Activated CD4-positive, alpha-beta T cell treated with anti-CD3 and anti-CD28 coated beads, Interleukin-2, Interleukin-6, amounts not matched to agents 100 ng/mL and 50 ng/mL, durations not matched to agents 16 hours and 8 hours (primary cell): ENCODE measurements at regions not wholly inside any gene's neighbourhood (a gene's known extent, or its start where the extent isn't known, plus 50 kb on each side); places are given as distances from the start of the nearest gene placed in this dataset.

Experiments used
- DNase-seq: peaks from one replicate; pipeline ENCODE4 v3.0.0-alpha.2; 2020

- DNase-seq = no peak
Observed at GRCh38 chr5:166370928-166371690, 1920.3 kb upstream of the WWC1 start.

- DNase-seq = no peak
Observed at GRCh38 chr5:166373817-166374216, 1917.6 kb upstream of the WWC1 start.

- no peak for DNase-seq
Observed at GRCh38 chr5:166377756-166378155, 1913.7 kb upstream of the WWC1 start.

DNA sequence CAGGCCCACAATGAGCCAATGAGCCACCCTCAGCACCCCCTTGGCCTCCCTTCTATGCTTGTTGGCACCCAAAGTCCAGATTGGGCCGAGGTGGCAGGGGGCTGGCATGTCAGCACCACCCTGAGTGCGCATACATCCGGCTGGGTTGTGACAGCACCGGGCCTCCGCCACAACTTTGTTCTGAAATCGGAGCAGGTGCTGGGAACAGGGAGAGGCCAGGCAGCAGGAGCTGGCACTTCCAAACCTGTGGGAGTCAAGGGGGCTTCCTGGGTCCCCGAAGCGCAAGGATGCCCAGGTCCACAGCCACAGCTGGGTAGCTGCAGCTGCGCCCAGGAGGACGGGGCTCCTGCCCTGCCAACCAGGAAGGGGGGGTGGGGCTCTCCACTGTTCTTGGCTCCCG is 1911.9 kb upstream of the WWC1 start:
- DNase-seq = no peak

- DNase-seq = no peak
Observed at GRCh38 chr5:166382031-166382430, 1909.4 kb upstream of the WWC1 start.

- no peak for DNase-seq
Observed at GRCh38 chr5:166398131-166398530, 1893.3 kb upstream of the WWC1 start.

- no peak for DNase-seq
Observed at GRCh38 chr5:166399781-166400180, 1891.7 kb upstream of the WWC1 start.

- DNase-seq = no peak
Observed at GRCh38 chr5:166401391-166401790, 1890.1 kb upstream of the WWC1 start.

- no peak for DNase-seq
Observed at GRCh38 chr5:166412191-166412590, 1879.3 kb upstream of the WWC1 start.

DNA sequence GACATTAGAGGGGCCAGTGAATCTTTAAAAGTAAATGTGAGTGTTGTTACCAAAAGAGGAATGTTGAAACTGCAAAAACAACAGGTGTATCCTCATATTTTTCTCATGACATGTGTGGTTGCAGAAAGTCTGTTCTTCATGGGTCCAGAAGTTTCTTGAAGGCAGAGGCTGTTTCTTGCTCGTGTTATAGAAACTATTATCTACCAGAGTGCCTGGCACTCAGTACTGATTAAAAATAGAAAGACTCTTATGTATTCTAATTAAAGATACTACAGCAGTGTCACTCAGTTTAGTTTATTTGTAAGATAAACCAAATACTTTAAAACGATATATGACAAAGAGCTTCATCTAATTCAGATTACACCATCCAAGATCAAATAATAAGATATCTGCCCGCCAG is 1864.2 kb upstream of the WWC1 start:
- DNase-seq = no peak

DNA sequence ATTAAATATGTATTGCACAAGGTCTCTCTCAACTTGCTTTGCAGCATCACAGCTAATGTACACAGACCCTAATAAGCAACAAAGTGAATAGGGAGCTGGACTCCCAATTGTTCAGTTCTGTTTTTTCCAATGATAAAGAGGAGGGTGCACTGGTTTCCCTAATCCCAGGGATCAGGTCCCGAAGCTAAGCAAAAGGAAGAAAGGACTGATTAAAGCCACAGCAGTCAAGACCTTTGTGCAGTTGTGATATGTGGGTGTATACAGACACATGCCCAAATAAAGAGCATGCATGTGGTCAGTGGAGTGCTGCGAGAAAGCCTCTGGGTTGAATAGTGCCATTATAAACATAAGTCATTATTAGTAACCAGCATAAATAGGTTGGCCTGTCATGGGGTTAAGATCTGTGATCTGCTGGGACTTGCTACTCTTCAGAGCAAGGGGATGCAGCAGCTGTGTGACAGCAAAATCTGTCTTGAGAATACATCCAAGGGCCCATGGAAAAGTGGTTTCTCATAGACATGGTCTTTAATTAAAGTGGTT is 1863.1 kb upstream of the WWC1 start:
- no peak for DNase-seq

DNA sequence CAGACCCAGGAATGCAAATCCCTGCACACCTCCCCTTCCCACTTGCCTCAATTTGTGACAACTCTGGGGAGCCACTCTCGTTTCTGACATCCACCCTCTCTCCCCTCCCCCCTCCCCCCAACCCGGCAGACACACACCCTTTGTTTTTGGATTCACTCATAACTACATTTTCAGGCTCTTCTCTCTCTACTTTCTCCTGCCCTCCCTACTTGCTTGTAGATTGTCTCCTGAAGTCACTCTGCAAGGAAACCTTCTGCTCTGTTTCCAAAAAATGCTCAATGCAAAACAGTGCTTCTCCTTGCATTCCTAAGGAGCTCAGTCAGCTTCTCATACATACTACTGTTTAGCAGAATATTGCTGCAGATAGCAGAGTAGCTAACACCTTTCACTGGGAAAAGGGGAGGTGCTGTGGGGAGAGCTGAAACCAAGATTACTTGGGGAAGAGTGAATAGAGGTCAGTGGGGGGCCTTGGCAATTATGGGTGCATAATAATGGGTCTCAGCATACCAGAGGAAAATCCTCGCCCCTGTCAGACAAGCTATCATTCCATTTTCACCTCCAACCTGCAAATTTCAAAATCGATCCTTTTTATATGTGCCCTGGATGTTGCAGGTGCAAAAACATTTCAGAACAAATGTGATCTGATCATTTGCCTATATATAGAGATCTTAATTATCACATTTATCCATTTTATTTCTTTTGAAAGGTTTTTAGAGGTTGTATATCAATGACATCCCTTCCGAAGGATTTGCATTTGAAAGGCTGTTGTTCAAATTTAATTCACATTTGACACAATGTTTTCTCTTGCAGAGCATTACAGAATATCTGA is 1860.7 kb upstream of the WWC1 start:
- no peak for DNase-seq

GRCh38 chr5:166431456-166431855 is 1860.0 kb upstream of the WWC1 start:
- no peak for DNase-seq

GRCh38 chr5:166433679-166434078 is 1857.8 kb upstream of the WWC1 start:
- no peak for DNase-seq

DNA sequence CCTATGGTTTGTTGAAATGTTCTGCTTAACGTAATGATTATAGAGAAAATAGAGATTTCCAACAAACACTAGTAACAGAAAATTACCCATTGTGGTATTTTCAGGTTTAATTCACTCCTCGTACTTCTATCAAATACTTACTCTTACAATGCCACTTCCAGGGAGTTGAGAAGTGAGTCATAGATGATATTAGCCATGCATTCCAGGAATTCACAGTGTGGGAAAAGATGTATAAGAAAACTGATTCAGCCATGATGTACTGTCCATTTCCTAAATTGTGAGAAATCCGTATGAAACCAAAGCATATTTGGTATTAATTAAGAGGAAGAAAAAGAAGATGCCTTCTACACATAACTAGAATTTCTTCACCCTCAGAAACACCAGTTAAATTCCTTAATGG is 1854.6 kb upstream of the WWC1 start:
- no peak for DNase-seq

DNA sequence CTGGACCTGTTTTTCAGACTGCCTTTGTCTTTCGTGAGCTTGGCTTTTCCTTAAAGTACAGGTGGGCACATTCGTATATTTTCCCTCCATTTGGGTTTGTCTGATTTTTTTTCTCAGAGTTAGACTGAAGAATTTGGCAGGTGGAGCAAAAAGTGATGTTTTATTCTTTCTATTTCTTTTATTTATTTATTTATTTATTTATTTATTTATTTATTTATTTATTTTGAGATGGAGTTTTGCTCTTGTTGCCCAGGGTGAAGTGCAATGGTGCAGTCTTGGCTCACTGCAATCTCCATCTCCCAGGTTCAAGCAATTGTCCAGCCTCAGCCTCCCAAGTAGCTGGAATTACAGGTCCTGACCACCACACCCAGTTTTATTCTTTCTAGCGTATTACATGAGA is 1805.1 kb upstream of the WWC1 start:
- DNase-seq = no peak

GRCh38 chr5:166488560-166488959 is 1802.9 kb upstream of the WWC1 start:
- DNase-seq = no peak

GRCh38 chr5:166493040-166493439 is 1798.4 kb upstream of the WWC1 start:
- no peak for DNase-seq

- no peak for DNase-seq
Observed at GRCh38 chr5:166493612-166494011, 1797.8 kb upstream of the WWC1 start.

DNA sequence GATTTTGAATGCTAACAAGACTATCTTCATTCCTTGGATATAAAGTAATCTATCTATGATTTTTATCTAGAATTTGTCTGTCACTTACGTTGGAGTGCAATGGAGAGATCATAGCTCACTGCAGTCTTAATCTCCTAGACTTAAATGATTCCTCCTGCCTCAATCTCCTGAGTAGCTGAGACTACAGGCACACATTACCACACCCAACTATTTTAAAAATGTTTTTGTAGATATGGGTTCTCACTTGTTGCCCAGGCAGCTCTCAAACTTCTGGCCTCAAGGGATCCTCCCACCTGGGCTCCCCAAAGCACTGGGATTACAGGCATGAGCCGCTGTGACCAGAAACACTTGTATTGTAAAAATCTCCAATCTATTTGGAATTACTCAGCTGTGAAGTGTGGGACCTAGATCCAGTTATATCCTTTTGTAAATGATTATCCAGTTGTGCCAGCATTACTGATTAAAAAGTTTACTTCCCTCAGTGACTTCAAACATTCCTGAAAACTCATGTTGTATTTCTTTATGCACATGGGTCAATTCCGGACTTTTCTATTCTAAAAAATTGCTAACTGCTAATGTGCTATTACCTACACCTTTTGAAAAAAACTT is 1793.8 kb upstream of the WWC1 start:
- no peak for DNase-seq

DNA sequence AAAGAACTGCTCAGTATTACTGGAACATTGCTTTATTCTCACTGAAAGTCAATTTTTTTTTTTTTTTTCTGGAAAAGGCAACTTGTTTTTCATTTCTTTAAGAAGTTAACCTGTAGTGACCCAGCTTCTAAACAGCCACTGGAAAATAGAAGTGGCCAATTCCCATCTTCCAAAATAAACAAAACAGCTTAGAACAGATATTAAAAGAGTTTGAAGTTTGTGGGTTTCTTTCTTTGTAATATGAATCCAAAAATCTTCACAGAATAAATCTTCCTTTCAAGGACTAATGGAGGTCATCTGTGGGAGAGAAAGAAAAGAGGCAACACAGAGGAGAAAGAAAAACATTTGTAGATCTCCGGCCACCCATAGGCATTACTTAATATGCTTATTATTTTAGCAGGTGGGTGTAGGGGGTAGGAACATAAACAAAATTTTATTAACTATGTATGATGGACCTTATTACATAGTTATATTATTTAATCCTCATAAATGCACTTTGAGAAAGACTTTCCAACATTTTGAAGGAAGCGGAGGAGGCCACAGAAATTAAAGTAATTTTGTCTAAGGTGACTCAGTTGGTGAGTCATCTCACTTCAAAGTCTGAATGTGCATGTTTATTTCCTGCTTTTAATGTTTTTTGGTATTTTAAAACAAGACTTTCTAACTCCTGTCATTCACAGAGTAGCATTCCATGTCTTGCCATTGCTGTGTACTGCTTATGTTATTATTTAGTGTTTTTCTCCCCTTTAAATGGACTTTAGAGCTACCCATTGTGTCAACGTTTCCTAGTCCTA is 1791.8 kb upstream of the WWC1 start:
- DNase-seq = no peak

- DNase-seq = no peak
Observed at GRCh38 chr5:166503506-166503905, 1787.9 kb upstream of the WWC1 start.

DNA sequence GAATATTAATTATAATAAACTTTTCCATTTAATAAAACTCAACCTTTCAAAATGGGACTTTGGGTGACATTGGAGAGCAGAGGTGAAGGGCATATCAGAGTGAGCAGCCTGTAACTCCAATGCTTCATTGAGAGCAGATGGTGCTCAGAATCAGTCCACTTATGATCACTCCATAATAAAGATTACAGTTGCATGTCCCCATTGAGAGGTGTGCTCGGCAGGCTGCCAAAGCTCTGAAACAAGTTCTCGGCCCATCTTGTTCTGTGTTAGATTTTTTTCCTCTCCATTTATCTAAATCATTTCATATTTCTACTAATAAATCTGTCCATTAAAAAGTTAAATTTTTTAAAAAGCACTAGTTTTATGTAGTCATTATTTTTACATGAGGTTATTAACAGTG is 1786.4 kb upstream of the WWC1 start:
- no peak for DNase-seq
